Ascending aorta (tissue), 2 donors: ENCODE measurements at regions not wholly inside any gene's neighbourhood (a gene's known extent, or its start where the extent isn't known, plus 50 kb on each side); places are given as distances from the start of the nearest gene placed in this dataset.

ENCODE experiments used
- DNase-seq, 2 donors: peaks; one replicate each; pipeline ENCODE4 v3.0.0-alpha.2; 2019; ENCODE audit warnings: low spot score in 2 of 2
- H3K27ac ChIP-seq, 2 donors: fragments of 200-600 bp; sonication (generic); one replicate each; pipeline ENCODE4 v1.5.1; 2016 to 2017; ENCODE audit warnings: mild to moderate bottlenecking in 1 of 2
- H3K27me3 ChIP-seq: fragments of 200-600 bp; sonication (generic); one replicate; pipeline ENCODE4 v1.5.1; 2017
- H3K36me3 ChIP-seq, 2 donors: fragments of 200-600 bp; sonication (generic); one replicate each; pipeline ENCODE4 v1.5.1; 2016
- H3K4me1 ChIP-seq, 2 donors: fragments of 200-600 bp; sonication (generic); one replicate each; pipeline ENCODE4 v1.5.1; 2016 to 2017; ENCODE audit warnings: mild to moderate bottlenecking in 1 of 2
- H3K4me3 ChIP-seq, 2 donors: fragments of 200-600 bp; sonication (generic); one replicate each; pipeline ENCODE4 v1.5.1; 2016 to 2017; ENCODE audit warnings: mild to moderate bottlenecking in 1 of 2
- H3K9me3 ChIP-seq, 2 donors: fragments of 200-600 bp; sonication (generic); one replicate each; pipeline ENCODE4 v1.5.1; 2016
- intact Hi-C: fragments of 100-400 bp; cut with DNase I; formaldehyde crosslinking; loops from one replicate; pipeline ENCODE4 v1.15.1; 2023
- TF ChIP-seq, protein P1 (sequence below), 3 experiments: fragments of 200-600 bp in 2 of 3; fragments of 450-650 bp in 1 of 3; sonication (generic) in 2 of 3; IDR thresholded peaks; one replicate each; pipeline ENCODE4 v1.5.1; 2016 to 2019; ENCODE audit warnings: antibody characterized with exemption in 3 of 3, mild to moderate bottlenecking in 1 of 3, moderate library complexity in 1 of 3

DNA sequence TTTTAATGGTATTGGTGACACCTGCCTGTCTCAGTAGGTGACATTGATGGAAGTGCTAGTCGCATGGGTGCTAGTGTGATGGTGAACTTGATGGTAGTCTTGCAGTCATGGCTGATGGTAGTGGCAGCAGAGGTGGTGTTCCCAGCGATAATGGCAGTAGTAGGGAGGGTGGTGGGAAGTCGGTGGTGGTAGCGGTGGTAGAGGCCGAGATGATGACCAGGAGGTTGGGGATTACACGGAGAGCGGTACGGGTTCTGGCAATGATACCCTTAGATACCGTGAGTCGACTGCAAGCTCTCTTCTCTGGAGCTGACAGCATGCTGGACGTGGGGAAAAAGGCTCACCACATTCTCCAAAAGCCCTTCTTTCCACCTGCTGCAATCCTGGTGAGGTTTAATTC, 99.4 kb upstream of the SLC2A1 start:
- no peak overlapping the region for H3K27ac ChIP-seq
- intact Hi-C loops = no loop called here

DNA sequence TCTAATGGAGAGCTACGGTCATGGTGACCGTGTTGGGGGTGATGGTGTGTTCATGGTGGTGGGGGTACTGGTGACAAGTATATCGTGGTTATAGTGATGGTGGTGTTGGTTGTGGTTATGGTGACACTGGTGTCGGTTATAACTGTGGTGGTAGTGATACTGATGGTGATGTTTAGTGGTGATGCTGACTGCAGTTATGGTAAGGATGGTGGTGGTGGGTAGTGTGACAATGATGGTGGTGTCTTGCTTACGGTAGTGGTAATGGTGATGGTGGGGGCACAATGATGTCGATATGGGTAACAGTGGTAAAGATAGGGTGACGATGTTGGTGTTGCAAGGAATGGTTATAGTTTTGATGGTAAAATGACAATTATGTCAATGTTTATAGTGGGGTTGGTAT, 98.9 kb upstream of the SLC2A1 start:
- Histone ChIP-seq H3K27ac (no peak overlapping the region), H3K36me3 (no peaks in the 10 kb centered on the region), H3K4me3 (no peak overlapping the region), H3K9me3 (no peaks in the 10 kb centered on the region), H3K4me1 (no peaks in the 10 kb centered on the region), H3K27me3 (no peaks in the 10 kb centered on the region)
- TF ChIP-seq, protein P1, sequence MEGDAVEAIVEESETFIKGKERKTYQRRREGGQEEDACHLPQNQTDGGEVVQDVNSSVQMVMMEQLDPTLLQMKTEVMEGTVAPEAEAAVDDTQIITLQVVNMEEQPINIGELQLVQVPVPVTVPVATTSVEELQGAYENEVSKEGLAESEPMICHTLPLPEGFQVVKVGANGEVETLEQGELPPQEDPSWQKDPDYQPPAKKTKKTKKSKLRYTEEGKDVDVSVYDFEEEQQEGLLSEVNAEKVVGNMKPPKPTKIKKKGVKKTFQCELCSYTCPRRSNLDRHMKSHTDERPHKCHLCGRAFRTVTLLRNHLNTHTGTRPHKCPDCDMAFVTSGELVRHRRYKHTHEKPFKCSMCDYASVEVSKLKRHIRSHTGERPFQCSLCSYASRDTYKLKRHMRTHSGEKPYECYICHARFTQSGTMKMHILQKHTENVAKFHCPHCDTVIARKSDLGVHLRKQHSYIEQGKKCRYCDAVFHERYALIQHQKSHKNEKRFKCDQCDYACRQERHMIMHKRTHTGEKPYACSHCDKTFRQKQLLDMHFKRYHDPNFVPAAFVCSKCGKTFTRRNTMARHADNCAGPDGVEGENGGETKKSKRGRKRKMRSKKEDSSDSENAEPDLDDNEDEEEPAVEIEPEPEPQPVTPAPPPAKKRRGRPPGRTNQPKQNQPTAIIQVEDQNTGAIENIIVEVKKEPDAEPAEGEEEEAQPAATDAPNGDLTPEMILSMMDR (IDR thresholded peaks at IDR 0.05) = no peak
- DNase-seq = no peak
- intact Hi-C loops = no loop called here

More for the DNA sequence above, 99.4 kb upstream of the SLC2A1 start:
- H3K36me3 ChIP-seq = no peaks in the 10 kb centered on the region
- no peaks in the 10 kb centered on the region for H3K9me3 ChIP-seq
- H3K4me3 ChIP-seq = no peak overlapping the region
- DNase-seq = no peak
- TF ChIP-seq, protein P1 (IDR thresholded peaks at IDR 0.05) = no peak
- no peaks in the 10 kb centered on the region for H3K27me3 ChIP-seq
- no peaks in the 10 kb centered on the region for H3K4me1 ChIP-seq

DNA sequence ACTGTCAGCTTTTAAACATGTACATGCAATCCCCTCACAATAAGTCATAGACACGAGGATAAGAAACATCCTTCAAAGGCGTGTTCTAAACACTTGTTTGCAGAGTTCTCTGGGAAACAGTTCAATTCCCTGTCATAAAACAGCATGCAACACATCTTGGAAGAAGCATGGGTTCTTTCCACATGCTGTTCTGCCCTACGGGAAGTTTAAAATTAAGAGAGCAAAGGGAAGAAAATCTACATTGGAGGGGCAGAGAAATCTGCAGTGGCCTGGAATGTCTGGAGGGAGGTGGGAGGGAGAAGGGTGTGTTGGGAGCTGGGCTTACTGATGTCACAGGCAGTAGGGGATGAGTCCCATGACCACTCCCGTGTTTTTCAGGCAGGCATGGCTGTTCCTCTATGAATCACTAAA, 98.3 kb upstream of the SLC2A1 start:
- no peaks in the 10 kb centered on the region for H3K27me3 ChIP-seq
- H3K36me3 ChIP-seq = no peaks in the 10 kb centered on the region
- no peak overlapping the region for H3K27ac ChIP-seq
- intact Hi-C loops = no loop called here
- H3K4me3 ChIP-seq = no peak overlapping the region
- no peak for DNase-seq
- no peaks in the 10 kb centered on the region for H3K9me3 ChIP-seq
- TF ChIP-seq, protein P1 (IDR thresholded peaks at IDR 0.05) = no peak
- H3K4me1 ChIP-seq = no peaks in the 10 kb centered on the region

DNA sequence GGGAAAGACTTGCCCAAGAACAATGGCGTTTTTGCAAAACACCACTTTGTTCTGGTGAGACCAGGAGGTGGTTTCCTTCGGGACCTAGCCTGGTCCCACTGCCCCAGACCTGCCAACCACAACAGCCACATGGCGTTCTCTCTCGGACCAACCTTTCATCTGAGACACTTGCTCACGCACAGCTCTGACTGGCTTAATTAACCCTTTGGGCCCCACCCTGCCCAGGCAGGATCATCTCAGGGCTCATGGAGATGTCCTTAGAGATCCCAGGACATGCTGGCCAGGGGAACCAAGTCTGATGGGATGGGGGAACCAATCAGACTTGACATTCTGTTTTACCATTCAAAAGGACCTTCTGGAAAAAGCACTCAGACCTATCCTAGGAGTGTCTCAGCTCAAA, 97.8 kb upstream of the SLC2A1 start:
- no peaks in the 10 kb centered on the region for H3K9me3 ChIP-seq
- no peaks in the 10 kb centered on the region for H3K4me1 ChIP-seq
- TF ChIP-seq, protein P1 (IDR thresholded peaks at IDR 0.05) = no peak
- no peak overlapping the region for H3K27ac ChIP-seq
- no peak for DNase-seq
- no peaks in the 10 kb centered on the region for H3K36me3 ChIP-seq
- H3K4me3 ChIP-seq = no peak overlapping the region
- intact Hi-C loops = no loop called here
- H3K27me3 ChIP-seq = no peaks in the 10 kb centered on the region

DNA sequence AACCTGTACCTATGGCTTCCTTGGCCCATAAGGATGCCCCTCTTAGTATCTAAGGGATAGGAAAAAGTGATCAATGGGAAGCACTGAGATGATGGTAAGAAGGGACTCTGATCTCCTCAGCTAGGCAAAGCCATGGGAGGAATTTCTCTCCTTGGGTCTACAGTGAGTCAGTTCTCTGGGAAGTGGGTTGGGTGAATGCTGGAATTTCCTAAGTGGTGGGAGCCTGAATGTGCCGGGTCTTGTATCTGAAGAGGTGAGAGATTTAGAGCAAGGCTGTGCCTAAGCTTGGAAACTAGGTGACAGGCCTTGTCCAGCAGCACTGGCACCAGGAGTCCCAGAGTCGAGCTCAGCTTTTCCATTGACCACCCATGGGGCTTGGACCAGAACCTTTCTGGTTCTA, 96.3 kb upstream of the SLC2A1 start:
- no peaks in the 10 kb centered on the region for H3K4me1 ChIP-seq
- H3K27ac ChIP-seq = no peak overlapping the region
- no peaks in the 10 kb centered on the region for H3K9me3 ChIP-seq
- no peak for DNase-seq
- H3K4me3 ChIP-seq = no peak overlapping the region
- TF ChIP-seq, protein P1 (IDR thresholded peaks at IDR 0.05) = no peak
- no peaks in the 10 kb centered on the region for H3K36me3 ChIP-seq
- no peaks in the 10 kb centered on the region for H3K27me3 ChIP-seq
- intact Hi-C loops = no loop called here

DNA sequence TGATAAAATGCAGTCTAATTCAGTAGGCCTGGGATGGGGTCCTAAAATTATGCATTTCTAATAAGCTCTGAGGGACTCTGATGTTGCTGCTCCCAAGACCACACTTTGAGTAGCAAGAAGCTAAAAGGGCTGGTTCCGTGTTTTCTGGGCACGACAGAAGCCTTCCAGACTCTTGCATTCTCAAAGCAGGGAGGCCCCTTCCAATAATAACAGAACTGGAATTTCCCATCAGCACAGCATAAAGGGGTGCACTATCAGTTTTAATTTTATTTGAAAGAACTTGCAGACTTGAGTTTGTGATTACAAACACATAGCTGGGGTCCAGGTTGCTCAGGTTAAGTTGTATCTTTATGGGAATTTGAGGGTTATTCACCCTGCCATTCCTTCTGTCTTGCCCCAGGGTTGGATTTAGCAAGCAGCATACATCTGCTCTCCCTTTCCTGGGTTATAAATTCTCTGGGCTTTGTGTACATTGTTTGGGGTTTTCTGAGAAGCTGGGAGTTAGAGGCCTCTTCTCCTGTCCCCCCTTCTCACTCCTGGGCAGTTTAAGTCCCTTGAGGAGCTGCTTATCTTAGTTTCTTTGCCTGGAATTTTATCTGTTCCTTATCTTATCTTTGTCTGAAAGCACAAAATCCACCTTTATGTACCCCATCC, 94.2 kb upstream of the SLC2A1 start:
- H3K27ac ChIP-seq = no peak overlapping the region
- DNase-seq = no peak
- no peaks in the 10 kb centered on the region for H3K36me3 ChIP-seq
- intact Hi-C loops = no loop called here
- no peaks in the 10 kb centered on the region for H3K9me3 ChIP-seq
- TF ChIP-seq, protein P1 (IDR thresholded peaks at IDR 0.05) = no peak
- H3K4me1 ChIP-seq = no peaks in the 10 kb centered on the region
- H3K4me3 ChIP-seq = no peak overlapping the region
- H3K27me3 ChIP-seq = no peaks in the 10 kb centered on the region
